ACC112 (cell line): ENCODE measurements at regions not wholly inside any gene's neighbourhood (a gene's known extent, or its start where the extent isn't known, plus 50 kb on each side); places are given as distances from the start of the nearest gene placed in this dataset.
"Not testable (repeated sequence)": the region's sequence is repeated elsewhere in the genome, so short reads cannot be mapped to it uniquely, and the experiment has no call there.

Experiments
- H2AFZ ChIP-seq: fragments of 200-600 bp; sonication (generic); one replicate; pipeline ENCODE4 v1.6.0; 2017; ENCODE audit warnings: antibody characterized with exemption, low read length; ENCODE audit not compliant: unreplicated experiment
- H3K27ac ChIP-seq: fragments of 200-600 bp; sonication (generic); 2 replicates; pipeline ENCODE4 v1.5.1; 2014; ENCODE audit warnings: low read depth, mild to moderate bottlenecking, antibody characterized with exemption, low read length, moderate library complexity
- H3K27me3 ChIP-seq: fragments of 200-600 bp; sonication (generic); 2 replicates; pipeline ENCODE4 v1.6.1; 2014; ENCODE audit warnings: mild to moderate bottlenecking, antibody characterized with exemption, low read length, moderate library complexity, mixed read lengths; ENCODE audit not compliant: insufficient read depth
- H3K36me3 ChIP-seq: fragments of 200-600 bp; sonication (generic); 2 replicates; pipeline ENCODE4 v1.6.1; 2016; ENCODE audit warnings: mild to moderate bottlenecking, antibody characterized with exemption, low read length, moderate library complexity, mixed read lengths; ENCODE audit not compliant: insufficient read depth
- H3K4me1 ChIP-seq: fragments of 200-600 bp; sonication (generic); one replicate; pipeline ENCODE4 v1.6.1; 2016; ENCODE audit warnings: low read length, mixed read lengths; ENCODE audit not compliant: insufficient read depth, unreplicated experiment, control insufficient read depth
- H3K4me3 ChIP-seq: fragments of 200-600 bp; sonication (generic); 2 replicates; pipeline ENCODE4 v1.5.1; 2014; ENCODE audit warnings: mild to moderate bottlenecking, low read depth, low read length
- H3K79me2 ChIP-seq: fragments of 200-600 bp; sonication (generic); one replicate; pipeline ENCODE4 v1.6.0; 2016; ENCODE audit warnings: low read length; ENCODE audit not compliant: control insufficient read depth, unreplicated experiment, insufficient read depth

GRCh38 chr15:85267158-85267857 lies 113.1 kb upstream of the AKAP13 start:
- not testable (repeated sequence) for H3K27ac ChIP-seq, H3K79me2 ChIP-seq, H3K27me3 ChIP-seq, H3K36me3 ChIP-seq, H2AFZ ChIP-seq, H3K4me3 ChIP-seq, H3K4me1 ChIP-seq

GRCh38 chr15:85274315-85275050 lies 105.9 kb upstream of the AKAP13 start:
- H3K27me3 ChIP-seq: no peaks in the 10 kb centered on the region
- no peaks in the 10 kb centered on the region for H3K36me3 ChIP-seq
- H3K4me1 ChIP-seq: no peaks in the 10 kb centered on the region
- no peak overlapping the region for H2AFZ ChIP-seq
- H3K79me2 ChIP-seq: no peaks in the 10 kb centered on the region
- H3K4me3 ChIP-seq: no peak overlapping the region
- H3K27ac ChIP-seq: no peak overlapping the region

- Histone ChIP-seq H3K36me3 (no peaks in the 10 kb centered on the region), H3K4me3 (no peak overlapping the region), H3K27ac (no peak overlapping the region), H3K27me3 (no peaks in the 10 kb centered on the region), H3K79me2 (no peaks in the 10 kb centered on the region), H3K4me1 (no peaks in the 10 kb centered on the region), H2AFZ (no peak overlapping the region)
Observed at GRCh38 chr15:85276508-85276907, 103.9 kb upstream of the AKAP13 start.

- Histone ChIP-seq H3K27ac (no peak overlapping the region), H3K36me3 (no peaks in the 10 kb centered on the region), H2AFZ (no peak overlapping the region), H3K4me3 (no peak overlapping the region), H3K4me1 (no peaks in the 10 kb centered on the region), H3K79me2 (no peaks in the 10 kb centered on the region), H3K27me3 (no peaks in the 10 kb centered on the region)
Observed at GRCh38 chr15:85276921-85277320, 103.5 kb upstream of the AKAP13 start.

- H3K4me1 ChIP-seq: no peaks in the 10 kb centered on the region
- no peaks in the 10 kb centered on the region for H3K79me2 ChIP-seq
- no peak overlapping the region for H2AFZ ChIP-seq
- no peaks in the 10 kb centered on the region for H3K27me3 ChIP-seq
- H3K4me3 ChIP-seq: no peak overlapping the region
- no peaks in the 10 kb centered on the region for H3K36me3 ChIP-seq
- H3K27ac ChIP-seq: no peak overlapping the region
Observed at GRCh38 chr15:85277847-85278370, 102.5 kb upstream of the AKAP13 start.

- 0 out of 2 replicates have a peak, but pooled peaks cover under 1% of the 10 kb centered on the region for H3K27me3 ChIP-seq
- no peaks in the 10 kb centered on the region for H3K36me3 ChIP-seq
- H2AFZ ChIP-seq: no peak overlapping the region
- H3K27ac ChIP-seq: no peak overlapping the region
- no peaks in the 10 kb centered on the region for H3K79me2 ChIP-seq
- no peak overlapping the region for H3K4me3 ChIP-seq
- no peaks in the 10 kb centered on the region for H3K4me1 ChIP-seq
Observed at GRCh38 chr15:85280203-85280602, 100.2 kb upstream of the AKAP13 start.

- Histone ChIP-seq H3K27ac (no peak overlapping the region), H3K27me3 (0 out of 2 replicates have a peak, but pooled peaks cover 5% of the 10 kb centered on the region), H3K36me3 (no peaks in the 10 kb centered on the region), H3K4me3 (no peak overlapping the region), H2AFZ (no peak overlapping the region), H3K4me1 (no peaks in the 10 kb centered on the region), H3K79me2 (no peaks in the 10 kb centered on the region)
Observed at GRCh38 chr15:85281293-85281882, 99.0 kb upstream of the AKAP13 start.

- H3K27ac ChIP-seq: no peak overlapping the region
- H2AFZ ChIP-seq: no peak overlapping the region
- H3K27me3 ChIP-seq: 0 out of 2 replicates have a peak, but pooled peaks cover 5% of the 10 kb centered on the region
- no peak overlapping the region for H3K4me3 ChIP-seq
- H3K4me1 ChIP-seq: no peaks in the 10 kb centered on the region
- no peaks in the 10 kb centered on the region for H3K79me2 ChIP-seq
- no peaks in the 10 kb centered on the region for H3K36me3 ChIP-seq
Observed at GRCh38 chr15:85282504-85283115, 97.8 kb upstream of the AKAP13 start.

- not testable (repeated sequence) for H3K79me2 ChIP-seq, H3K4me3 ChIP-seq, H3K27ac ChIP-seq, H3K27me3 ChIP-seq, H3K4me1 ChIP-seq, H2AFZ ChIP-seq, H3K36me3 ChIP-seq
Observed at GRCh38 chr15:85283815-85284214, 96.6 kb upstream of the AKAP13 start.

GRCh38 chr15:85284497-85284896 lies 95.9 kb upstream of the AKAP13 start:
- no peaks in the 10 kb centered on the region for H3K4me1 ChIP-seq
- 0 out of 2 replicates have a peak, but pooled peaks cover 5% of the 10 kb centered on the region for H3K27me3 ChIP-seq
- H3K79me2 ChIP-seq: no peaks in the 10 kb centered on the region
- H3K4me3 ChIP-seq: no peak overlapping the region
- H3K36me3 ChIP-seq: no peaks in the 10 kb centered on the region
- H2AFZ ChIP-seq: no peak overlapping the region
- H3K27ac ChIP-seq: no peak overlapping the region
